OCI-LY7 (cell line): ENCODE measurements at regions not wholly inside any gene's neighbourhood (a gene's known extent, or its start where the extent isn't known, plus 50 kb on each side); places are given as distances from the start of the nearest gene placed in this dataset.

ENCODE experiments used
- CTCF ChIP-seq: fragments of 200-600 bp; sonication (generic); conservative IDR thresholded peaks from 2 replicates; pipeline ENCODE4 v1.5.1; 2014; ENCODE audit warnings: mild to moderate bottlenecking, antibody characterized with exemption, low read length, moderate library complexity, mixed read lengths
- EZH2phosphoT487 ChIP-seq: fragments of 200-600 bp; sonication (generic); IDR thresholded peaks from 2 replicates; pipeline ENCODE4 v1.6.1; 2018; ENCODE audit warnings: low read depth, borderline replicate concordance, mild to moderate bottlenecking, mixed run types, antibody characterized with exemption, low read length, moderate library complexity, mixed read lengths

DNA sequence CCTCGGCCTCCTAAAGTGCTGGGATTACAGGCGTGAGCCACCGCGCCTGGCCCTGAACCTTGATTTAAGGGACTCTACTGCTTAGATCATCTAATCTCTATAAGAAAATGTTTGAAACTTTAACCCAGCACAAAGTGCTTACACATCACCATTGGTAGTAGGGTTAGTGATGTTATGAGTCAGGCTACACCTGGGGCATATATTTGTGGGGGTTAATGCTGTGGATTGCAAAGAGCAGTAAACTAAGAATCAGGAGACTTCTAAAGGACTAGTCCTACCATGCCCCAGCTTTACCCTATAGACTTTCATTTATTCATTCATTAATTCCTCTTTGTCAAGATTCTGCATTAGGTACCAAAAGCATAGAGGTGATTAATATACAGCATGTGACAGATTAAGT lies 880.5 kb downstream of the TTLL7 start:
- TF ChIP-seq CTCF (no peak), EZH2phosphoT487 (no peak)
